Neural crest cell (in vitro differentiated cells): ENCODE measurements at regions not wholly inside any gene's neighbourhood (a gene's known extent, or its start where the extent isn't known, plus 50 kb on each side); places are given as distances from the start of the nearest gene placed in this dataset.

Experiments
- DNase-seq: peaks from one replicate; pipeline ENCODE4 v3.0.0; 2021; ENCODE audit warnings: low read depth, mixed read lengths, low spot score
- H3K27ac Mint-ChIP-seq: one replicate; pipeline ENCODE4 v1.8.0; 2021; ENCODE audit warnings: mild to moderate bottlenecking, mixed read lengths; ENCODE audit not compliant: unreplicated experiment
- H3K27me3 Mint-ChIP-seq: 2 replicates; pipeline ENCODE4 v1.8.0; 2021; ENCODE audit warnings: low read depth, mild to moderate bottlenecking, mixed read lengths
- H3K36me3 Mint-ChIP-seq: 2 replicates; pipeline ENCODE4 v1.8.0; 2021; ENCODE audit warnings: low read depth, mild to moderate bottlenecking, mixed read lengths
- H3K4me1 Mint-ChIP-seq: 2 replicates; pipeline ENCODE4 v1.8.0; 2021; ENCODE audit warnings: mixed read lengths
- H3K4me3 Mint-ChIP-seq: one replicate; pipeline ENCODE4 v1.8.0; 2021; ENCODE audit warnings: mild to moderate bottlenecking, mixed read lengths
- H3K9me3 Mint-ChIP-seq: 2 replicates; pipeline ENCODE4 v1.8.0; 2021; ENCODE audit warnings: mixed read lengths
- CTCF ChIP-seq: fragments of 200-600 bp; sonication (generic); conservative IDR thresholded peaks from 2 replicates; pipeline ENCODE4 v1.5.0; 2021; ENCODE audit warnings: antibody characterized with exemption, mild to moderate bottlenecking

- Mint-ChIP-seq H3K36me3 (no peaks in the 10 kb centered on the region), H3K27ac (no peak overlapping the region), H3K27me3 (no peaks in the 10 kb centered on the region), H3K9me3 (no peaks in the 10 kb centered on the region), H3K4me1 (no peaks in the 10 kb centered on the region), H3K4me3 (no peak overlapping the region)
- no peak for TF ChIP-seq CTCF
- DNase-seq: no peak
Observed at GRCh38 chr1:187306710-187307415, 478.1 kb downstream of the PLA2G4A start.

- Mint-ChIP-seq H3K9me3 (no peaks in the 10 kb centered on the region), H3K36me3 (no peaks in the 10 kb centered on the region), H3K4me3 (no peak overlapping the region), H3K27me3 (no peaks in the 10 kb centered on the region), H3K4me1 (no peaks in the 10 kb centered on the region), H3K27ac (no peak overlapping the region)
- no peak for TF ChIP-seq CTCF
- no peak for DNase-seq
Observed at GRCh38 chr1:187310038-187310631, 481.4 kb downstream of the PLA2G4A start.

GRCh38 chr1:187313115-187313514, 484.4 kb downstream of the PLA2G4A start:
- Mint-ChIP-seq H3K4me3 (no peak overlapping the region), H3K27me3 (no peaks in the 10 kb centered on the region), H3K9me3 (peaks cover under 1% of the 10 kb centered on the region), H3K36me3 (no peaks in the 10 kb centered on the region), H3K27ac (no peak overlapping the region), H3K4me1 (no peaks in the 10 kb centered on the region)
- TF ChIP-seq CTCF: no peak
- no peak for DNase-seq

GRCh38 chr1:187326557-187326956, 497.8 kb downstream of the PLA2G4A start:
- DNase-seq: no peak
- Mint-ChIP-seq H3K36me3 (no peaks in the 10 kb centered on the region), H3K27ac (no peak overlapping the region), H3K27me3 (no peaks in the 10 kb centered on the region), H3K4me1 (no peaks in the 10 kb centered on the region), H3K4me3 (no peak overlapping the region), H3K9me3 (no peaks in the 10 kb centered on the region)
- no peak for TF ChIP-seq CTCF

GRCh38 chr1:187336441-187337168, 507.9 kb downstream of the PLA2G4A start:
- Mint-ChIP-seq H3K4me3 (no peak overlapping the region), H3K4me1 (no peaks in the 10 kb centered on the region), H3K27me3 (no peaks in the 10 kb centered on the region), H3K36me3 (no peaks in the 10 kb centered on the region), H3K9me3 (no peaks in the 10 kb centered on the region), H3K27ac (no peak overlapping the region)
- no peak for DNase-seq
- no peak for TF ChIP-seq CTCF
